ENCODE measurements at regions not wholly inside any gene's neighbourhood (a gene's known extent, or its start where the extent isn't known, plus 50 kb on each side); places are given as distances from the start of the nearest gene placed in this dataset.

DNA sequence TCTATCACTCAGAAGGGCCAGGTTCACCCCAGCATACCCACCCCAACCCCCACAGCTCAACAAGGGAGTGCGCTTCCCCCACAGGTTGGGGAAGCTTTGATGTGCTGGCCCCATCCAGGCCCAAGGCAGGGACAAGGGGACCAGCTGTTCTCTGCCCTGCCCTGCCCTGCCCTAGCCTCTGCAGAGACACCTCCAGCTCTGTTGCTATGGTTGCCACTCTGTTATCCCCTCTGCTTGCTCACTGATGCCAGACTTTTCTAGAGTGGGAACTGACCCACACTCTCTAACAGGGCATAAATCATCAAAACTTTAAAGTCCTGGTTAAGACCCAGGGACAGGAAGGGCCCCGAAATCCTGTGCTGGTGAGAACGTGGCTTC, 50.4 kb upstream of the ENPP7 start:
- no peaks in the 10 kb centered on the region for H3K27me3 ChIP-seq (ENCODE audit: control insufficient read depth, insufficient read depth, low read length)
- no peak overlapping the region for H3K4me3 ChIP-seq (ENCODE audit: low read depth, low read length)

DNA sequence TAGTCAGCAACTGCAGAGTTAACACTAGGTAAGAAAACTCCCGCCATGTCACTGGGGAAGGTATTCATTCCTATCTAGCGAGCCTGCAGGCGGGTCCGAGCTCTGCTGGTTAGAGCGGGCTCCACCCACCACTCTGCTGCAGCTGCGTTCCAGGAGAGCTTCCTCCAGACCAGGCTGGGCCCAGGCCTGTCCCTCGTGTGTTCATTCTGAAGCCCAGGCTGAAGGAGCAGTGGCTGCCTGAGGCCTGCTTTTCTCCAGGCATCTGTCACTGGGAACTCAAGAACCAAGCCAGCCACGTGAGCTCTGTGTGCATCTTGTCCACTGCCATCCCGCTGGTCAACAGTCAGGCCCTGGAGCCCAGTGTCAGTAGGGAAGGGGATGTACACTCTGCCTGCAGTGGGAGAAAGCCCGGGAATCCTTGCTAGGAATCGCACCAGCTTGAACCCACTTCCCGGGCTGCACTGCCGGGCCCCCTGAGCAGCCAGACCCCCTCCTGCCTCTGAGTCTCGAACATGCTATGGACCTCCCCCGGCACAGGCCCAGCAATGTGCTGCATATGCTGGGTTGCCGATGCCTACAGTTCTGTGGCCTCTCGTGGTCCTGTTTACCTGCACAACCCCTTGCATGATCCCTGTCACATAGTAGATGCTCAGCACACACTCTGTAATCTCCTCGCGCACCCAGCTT, 51.0 kb upstream of the ENPP7 start:
- Histone ChIP-seq H3K9ac (ENCODE audit: low read length) (no peak overlapping the region), H3K4me3 (ENCODE audit: low read depth, low read length) (no peak overlapping the region), H3K27ac (ENCODE audit: low read depth, low read length) (no peak overlapping the region), H3K36me3 (ENCODE audit: control insufficient read depth, insufficient read depth, low read length) (no peaks in the 10 kb centered on the region), H3K9me3 (ENCODE audit: control insufficient read depth, insufficient read depth, low read depth, low read length) (no peaks in the 10 kb centered on the region), H3K27me3 (ENCODE audit: control insufficient read depth, insufficient read depth, low read length) (no peaks in the 10 kb centered on the region; the same call in 1 of the 2 replicates), H3K4me1 (ENCODE audit: control insufficient read depth, insufficient read depth, low read length) (no peaks in the 10 kb centered on the region)

More for the DNA sequence above, 50.4 kb upstream of the ENPP7 start:
- no peaks in the 10 kb centered on the region for H3K36me3 ChIP-seq (ENCODE audit: control insufficient read depth, insufficient read depth, low read length)
- no peak overlapping the region for H3K27ac ChIP-seq (ENCODE audit: low read depth, low read length)
- no peaks in the 10 kb centered on the region for H3K4me1 ChIP-seq (ENCODE audit: control insufficient read depth, insufficient read depth, low read length)
- H3K9ac ChIP-seq (ENCODE audit: low read length) = no peak overlapping the region
- no peaks in the 10 kb centered on the region for H3K9me3 ChIP-seq (ENCODE audit: control insufficient read depth, insufficient read depth, low read depth, low read length)

DNA sequence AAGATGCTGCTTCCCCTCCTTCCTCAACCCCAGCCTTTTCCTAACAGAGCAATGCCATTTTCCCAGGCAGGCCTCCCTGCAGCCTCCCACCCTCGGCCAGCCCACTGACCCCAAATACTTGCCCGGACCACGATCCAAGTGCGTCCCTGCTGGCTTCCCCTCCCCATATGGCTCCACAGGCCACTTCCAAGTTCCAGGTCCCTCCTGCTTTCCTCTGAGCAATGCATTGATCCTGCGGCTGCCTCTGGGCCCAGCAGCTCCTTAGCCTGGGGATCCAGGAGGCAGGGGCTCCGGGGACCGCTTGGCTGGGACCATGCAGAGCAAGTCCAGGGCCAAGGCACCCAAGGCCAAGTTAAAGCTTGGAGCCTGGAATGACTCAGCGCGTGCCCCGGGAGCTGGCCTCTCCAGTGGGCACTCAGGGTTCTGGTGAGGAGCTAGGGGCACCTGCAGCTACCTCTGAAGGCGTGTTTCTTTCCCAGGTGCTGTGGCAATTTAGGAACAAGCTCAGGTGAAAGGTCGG, 51.9 kb upstream of the ENPP7 start:
- Histone ChIP-seq H3K9ac (ENCODE audit: low read length) (no peak overlapping the region), H3K4me1 (ENCODE audit: control insufficient read depth, insufficient read depth, low read length) (no peaks in the 10 kb centered on the region), H3K4me3 (ENCODE audit: low read depth, low read length) (no peak overlapping the region), H3K27ac (ENCODE audit: low read depth, low read length) (no peak overlapping the region), H3K36me3 (ENCODE audit: control insufficient read depth, insufficient read depth, low read length) (no peaks in the 10 kb centered on the region), H3K27me3 (ENCODE audit: control insufficient read depth, insufficient read depth, low read length) (no peaks in the 10 kb centered on the region; the same call in 1 of the 2 replicates), H3K9me3 (ENCODE audit: control insufficient read depth, insufficient read depth, low read depth, low read length) (peaks cover 8% of the 10 kb centered on the region)

DNA sequence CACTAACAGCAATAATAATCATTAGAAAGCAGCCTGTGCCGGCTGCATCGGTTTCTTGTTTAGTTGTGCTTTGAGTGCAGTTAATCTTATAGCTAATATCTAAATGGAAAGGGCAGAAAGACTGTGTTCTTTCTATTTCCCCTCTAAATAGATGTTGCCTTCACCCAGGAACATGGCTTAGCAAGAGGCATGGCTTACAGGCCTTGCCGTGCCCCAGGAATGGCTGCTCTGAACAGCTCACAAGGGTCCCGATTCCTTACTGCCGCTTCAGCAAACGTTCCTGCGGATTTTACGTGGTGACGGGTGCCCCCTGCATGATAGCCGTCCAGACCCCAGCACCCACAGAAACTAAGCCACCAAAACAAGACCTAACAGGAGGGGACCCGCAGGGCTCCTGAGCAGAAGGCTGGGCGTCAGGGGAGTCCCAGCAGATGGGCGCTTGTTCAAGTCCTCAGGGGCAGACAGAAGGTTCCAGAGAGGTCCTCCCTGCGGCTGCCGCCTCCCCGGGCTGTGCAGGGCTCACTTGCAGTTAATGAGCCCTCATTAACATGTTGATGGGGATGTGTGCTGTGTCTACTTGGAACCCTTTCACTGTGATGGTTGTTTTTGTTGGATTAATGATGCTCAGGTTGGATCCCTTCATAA, 52.5 kb upstream of the ENPP7 start:
- H3K9ac ChIP-seq (ENCODE audit: low read length) = no peak overlapping the region
- no peak overlapping the region for H3K27ac ChIP-seq (ENCODE audit: low read depth, low read length)
- no peaks in the 10 kb centered on the region for H3K36me3 ChIP-seq (ENCODE audit: control insufficient read depth, insufficient read depth, low read length)
- peaks cover 10% of the 10 kb centered on the region for H3K9me3 ChIP-seq (ENCODE audit: control insufficient read depth, insufficient read depth, low read depth, low read length)
- H3K4me3 ChIP-seq (ENCODE audit: low read depth, low read length) = no peak overlapping the region
- H3K4me1 ChIP-seq (ENCODE audit: control insufficient read depth, insufficient read depth, low read length) = no peaks in the 10 kb centered on the region
- no peaks in the 10 kb centered on the region; the same call in 1 of the 2 replicates for H3K27me3 ChIP-seq (ENCODE audit: control insufficient read depth, insufficient read depth, low read length)

DNA sequence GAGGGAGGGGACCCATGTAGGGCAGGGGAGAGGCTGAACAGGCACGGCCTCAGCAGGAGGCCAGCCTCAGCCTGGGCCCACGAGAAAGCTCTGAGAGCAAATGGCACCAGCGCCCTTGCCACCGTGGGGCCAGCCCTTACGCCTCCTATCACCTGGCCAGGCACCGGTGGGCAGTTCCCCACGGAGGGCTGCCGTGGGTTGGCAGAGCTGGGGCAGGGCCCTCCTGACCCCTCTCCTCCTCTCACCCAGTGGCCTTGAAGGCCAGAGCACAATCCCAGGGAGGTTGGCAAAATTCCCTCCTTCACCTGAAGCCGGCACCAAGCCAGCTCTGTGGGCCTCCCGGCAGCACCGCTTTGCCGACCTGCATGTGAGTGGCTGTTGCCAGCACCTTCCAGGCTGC, 53.1 kb upstream of the ENPP7 start:
- peaks cover 13% of the 10 kb centered on the region for H3K9me3 ChIP-seq (ENCODE audit: control insufficient read depth, insufficient read depth, low read depth, low read length)
- H3K4me3 ChIP-seq (ENCODE audit: low read depth, low read length) = no peak overlapping the region
- H3K9ac ChIP-seq (ENCODE audit: low read length) = no peak overlapping the region
- no peaks in the 10 kb centered on the region for H3K36me3 ChIP-seq (ENCODE audit: control insufficient read depth, insufficient read depth, low read length)
- no peak overlapping the region for H3K27ac ChIP-seq (ENCODE audit: low read depth, low read length)
- H3K4me1 ChIP-seq (ENCODE audit: control insufficient read depth, insufficient read depth, low read length) = no peaks in the 10 kb centered on the region
- no peaks in the 10 kb centered on the region; the same call in 1 of the 2 replicates for H3K27me3 ChIP-seq (ENCODE audit: control insufficient read depth, insufficient read depth, low read length)

DNA sequence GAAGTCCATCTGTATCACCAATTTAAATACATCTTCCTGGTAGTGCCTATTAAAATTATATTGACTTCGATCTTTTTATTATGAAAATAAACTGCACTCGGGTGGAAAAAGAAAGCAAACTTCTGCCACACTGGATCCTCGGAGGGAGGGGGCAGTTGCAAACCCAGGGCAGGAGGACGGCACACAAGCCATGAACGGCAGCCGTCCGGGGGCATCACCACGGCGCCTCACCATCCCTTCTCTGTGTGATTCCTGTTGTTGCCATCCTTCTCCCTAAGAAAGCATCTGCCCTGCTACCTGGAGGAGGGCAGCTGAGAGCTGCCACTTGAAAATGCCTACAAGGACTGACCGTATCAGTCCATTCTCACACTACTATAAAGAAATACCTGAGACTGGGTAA, 53.9 kb upstream of the ENPP7 start:
- H3K4me3 ChIP-seq (ENCODE audit: low read depth, low read length) = no peak overlapping the region
- no peaks in the 10 kb centered on the region for H3K36me3 ChIP-seq (ENCODE audit: control insufficient read depth, insufficient read depth, low read length)
- H3K27me3 ChIP-seq (ENCODE audit: control insufficient read depth, insufficient read depth, low read length) = no peaks in the 10 kb centered on the region; the same call in 1 of the 2 replicates
- no peak overlapping the region for H3K27ac ChIP-seq (ENCODE audit: low read depth, low read length)
- H3K4me1 ChIP-seq (ENCODE audit: control insufficient read depth, insufficient read depth, low read length) = no peaks in the 10 kb centered on the region
- peaks cover 13% of the 10 kb centered on the region for H3K9me3 ChIP-seq (ENCODE audit: control insufficient read depth, insufficient read depth, low read depth, low read length)
- H3K9ac ChIP-seq (ENCODE audit: low read length) = no peak overlapping the region

GRCh38 chr17:79675413-79675725, 55.4 kb upstream of the ENPP7 start:
- peaks cover 13% of the 10 kb centered on the region for H3K9me3 ChIP-seq (ENCODE audit: control insufficient read depth, insufficient read depth, low read depth, low read length)
- no peaks in the 10 kb centered on the region; the same call in 1 of the 2 replicates for H3K4me1 ChIP-seq (ENCODE audit: control insufficient read depth, insufficient read depth, low read length)
- no peak overlapping the region for H3K9ac ChIP-seq (ENCODE audit: low read length)
- no peak overlapping the region for H3K4me3 ChIP-seq (ENCODE audit: low read depth, low read length)
- no peaks in the 10 kb centered on the region for H3K36me3 ChIP-seq (ENCODE audit: control insufficient read depth, insufficient read depth, low read length)
- no peaks in the 10 kb centered on the region; the same call in 1 of the 2 replicates for H3K27me3 ChIP-seq (ENCODE audit: control insufficient read depth, insufficient read depth, low read length)
- H3K27ac ChIP-seq (ENCODE audit: low read depth, low read length) = no peak overlapping the region

DNA sequence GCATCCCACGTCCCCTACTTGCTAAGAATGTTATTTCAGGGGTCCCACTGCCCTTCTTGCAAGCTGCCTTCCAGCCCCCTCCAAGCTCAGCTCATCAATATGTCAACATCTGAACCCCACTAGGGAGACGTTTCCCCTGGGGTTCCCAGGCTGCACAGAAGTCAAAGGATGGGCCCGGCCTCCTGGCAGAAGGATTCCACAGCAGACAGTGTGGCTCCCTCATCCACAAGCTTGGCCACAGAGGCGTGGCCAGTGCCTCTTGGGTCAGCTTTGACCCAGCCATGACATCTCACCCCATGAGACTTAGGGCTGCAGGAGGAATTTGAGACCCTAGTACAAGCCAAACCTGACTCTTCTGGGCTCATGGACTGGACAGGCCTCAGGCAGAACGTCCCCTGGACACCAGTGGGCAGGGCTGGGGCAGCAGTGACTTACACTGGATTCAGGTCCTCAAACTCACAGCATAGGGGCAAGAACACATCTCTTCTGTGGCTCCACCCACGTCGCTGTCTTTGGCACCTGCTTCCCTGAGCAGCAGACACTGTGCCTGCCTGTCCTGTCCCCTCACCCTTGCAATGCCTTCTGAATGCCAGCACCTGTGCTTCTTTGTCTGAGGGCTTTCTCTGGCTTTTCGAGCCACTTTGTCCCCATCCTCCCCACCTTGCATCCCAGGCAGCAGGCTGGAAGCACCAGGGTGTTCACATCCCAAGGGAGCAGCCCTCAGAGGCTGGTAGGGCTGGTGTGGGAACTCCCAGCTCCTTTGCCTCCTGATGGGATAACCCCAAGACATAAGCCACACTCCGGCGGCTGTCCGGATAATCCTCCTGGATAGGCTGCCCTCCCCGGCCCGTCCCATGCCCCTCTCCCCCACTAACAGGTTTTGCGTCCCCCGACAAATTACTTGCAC, 56.0 kb upstream of the ENPP7 start:
- Histone ChIP-seq H3K9ac (ENCODE audit: low read length) (no peak overlapping the region), H3K9me3 (ENCODE audit: control insufficient read depth, insufficient read depth, low read depth, low read length) (peaks cover 13% of the 10 kb centered on the region), H3K27ac (ENCODE audit: low read depth, low read length) (no peak overlapping the region), H3K36me3 (ENCODE audit: control insufficient read depth, insufficient read depth, low read length) (no peaks in the 10 kb centered on the region), H3K4me1 (ENCODE audit: control insufficient read depth, insufficient read depth, low read length) (no peaks in the 10 kb centered on the region; the same call in 1 of the 2 replicates), H3K27me3 (ENCODE audit: control insufficient read depth, insufficient read depth, low read length) (peaks cover 3% of the 10 kb centered on the region; the same call in 1 of the 2 replicates), H3K4me3 (ENCODE audit: low read depth, low read length) (no peak overlapping the region)

DNA sequence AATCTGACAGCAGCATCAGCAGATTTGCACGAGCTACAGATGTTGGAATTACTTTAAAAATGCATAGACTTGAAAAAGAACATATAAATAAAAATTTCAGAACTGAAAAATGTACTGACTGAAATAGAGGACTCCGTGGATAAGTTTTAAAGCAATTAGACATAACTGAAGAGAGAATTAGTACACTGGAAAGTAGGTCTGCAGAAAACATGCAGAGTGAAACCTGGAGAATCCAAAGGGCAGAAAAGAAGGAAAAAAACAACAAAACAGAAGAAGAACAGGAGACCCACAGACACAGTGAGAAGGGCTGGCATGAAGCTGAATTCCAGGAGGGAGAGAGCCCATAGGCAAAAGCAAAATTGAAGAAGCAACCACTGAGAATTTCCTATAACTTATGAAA, 57.2 kb upstream of the ENPP7 start:
- no peak overlapping the region for H3K4me3 ChIP-seq (ENCODE audit: low read depth, low read length)
- H3K4me1 ChIP-seq (ENCODE audit: control insufficient read depth, insufficient read depth, low read length) = no peaks in the 10 kb centered on the region; the same call in 1 of the 2 replicates
- no peaks in the 10 kb centered on the region for H3K36me3 ChIP-seq (ENCODE audit: control insufficient read depth, insufficient read depth, low read length)
- peaks cover 13% of the 10 kb centered on the region for H3K9me3 ChIP-seq (ENCODE audit: control insufficient read depth, insufficient read depth, low read depth, low read length)
- H3K27ac ChIP-seq (ENCODE audit: low read depth, low read length) = no peak overlapping the region
- no peak overlapping the region for H3K9ac ChIP-seq (ENCODE audit: low read length)
- peaks cover 3% of the 10 kb centered on the region; the same call in 1 of the 2 replicates for H3K27me3 ChIP-seq (ENCODE audit: control insufficient read depth, insufficient read depth, low read length)

- no peak overlapping the region for H3K9ac ChIP-seq (ENCODE audit: low read length)
- no peaks in the 10 kb centered on the region for H3K36me3 ChIP-seq (ENCODE audit: control insufficient read depth, insufficient read depth, low read length)
- no peaks in the 10 kb centered on the region; the same call in 1 of the 2 replicates for H3K4me1 ChIP-seq (ENCODE audit: control insufficient read depth, insufficient read depth, low read length)
- H3K27ac ChIP-seq (ENCODE audit: low read depth, low read length) = no peak overlapping the region
- no peak overlapping the region for H3K4me3 ChIP-seq (ENCODE audit: low read depth, low read length)
- H3K27me3 ChIP-seq (ENCODE audit: control insufficient read depth, insufficient read depth, low read length) = peaks cover 3% of the 10 kb centered on the region; the same call in 1 of the 2 replicates
- peaks cover 13% of the 10 kb centered on the region for H3K9me3 ChIP-seq (ENCODE audit: control insufficient read depth, insufficient read depth, low read depth, low read length)
Measured at GRCh38 chr17:79672496-79672895, 58.2 kb upstream of the ENPP7 start.

All from HUES6 (cell line).